DOHH2 (cell line): ENCODE measurements at regions not wholly inside any gene's neighbourhood (a gene's known extent, or its start where the extent isn't known, plus 50 kb on each side); places are given as distances from the start of the nearest gene placed in this dataset.

Experiments
- H3F3A ChIP-seq: fragments of 200-600 bp; sonication (generic), shearing (Covaris generic); 2 replicates; pipeline ENCODE4 v1.6.0; 2016; ENCODE audit warnings: antibody characterized with exemption, mild to moderate bottlenecking; ENCODE audit not compliant: control insufficient read depth, insufficient read depth
- H3K27ac ChIP-seq: fragments of 200-600 bp; sonication (generic); 2 replicates; pipeline ENCODE4 v1.5.1; 2014; ENCODE audit warnings: low read depth, mild to moderate bottlenecking, low read length, moderate library complexity
- H3K27me3 ChIP-seq: fragments of 200-600 bp; sonication (generic); 2 replicates; pipeline ENCODE4 v1.6.1; 2014; ENCODE audit warnings: mild to moderate bottlenecking, low read length, mixed read lengths; ENCODE audit not compliant: control insufficient read depth
- H3K36me3 ChIP-seq: fragments of 200-600 bp; sonication (generic); 2 replicates; pipeline ENCODE4 v1.6.1; 2014; ENCODE audit warnings: mild to moderate bottlenecking, low read length, moderate library complexity, mixed read lengths; ENCODE audit not compliant: control insufficient read depth
- H3K4me1 ChIP-seq: fragments of 200-600 bp; sonication (generic); 2 replicates; pipeline ENCODE4 v1.6.1; 2014; ENCODE audit warnings: mild to moderate bottlenecking, low read length, mixed read lengths; ENCODE audit not compliant: control insufficient read depth
- H3K4me2 ChIP-seq: fragments of 200-600 bp; sonication (generic); 2 replicates; pipeline ENCODE4 v1.6.0; 2014; ENCODE audit warnings: mild to moderate bottlenecking, low read length, moderate library complexity
- H3K4me3 ChIP-seq: fragments of 200-600 bp; sonication (generic); 2 replicates; pipeline ENCODE4 v1.5.1; 2014; ENCODE audit warnings: mild to moderate bottlenecking, low read length, mixed read lengths
- H3K79me2 ChIP-seq: fragments of 200-600 bp; sonication (generic); 2 replicates; pipeline ENCODE4 v1.6.1; 2014; ENCODE audit warnings: mild to moderate bottlenecking, low read length, mixed read lengths; ENCODE audit not compliant: control insufficient read depth
- H3K9me2 ChIP-seq: fragments of 200-600 bp; sonication (generic); replicated peaks from 2 replicates; pipeline ENCODE4 v1.6.1; 2014; ENCODE audit warnings: mild to moderate bottlenecking, low read length, mixed read lengths; ENCODE audit not compliant: control insufficient read depth
- H3K9me3 ChIP-seq: fragments of 200-600 bp; sonication (generic); 2 replicates; pipeline ENCODE4 v1.6.1; 2014; ENCODE audit warnings: antibody characterized with exemption, low read length, mixed read lengths; ENCODE audit not compliant: control insufficient read depth, insufficient read depth
- H4K20me1 ChIP-seq: fragments of 200-600 bp; sonication (generic); 2 replicates; pipeline ENCODE4 v1.6.0; 2014; ENCODE audit warnings: low read depth, mild to moderate bottlenecking, antibody characterized with exemption, low read length, moderate library complexity; ENCODE audit not compliant: control insufficient read depth, insufficient read depth
- EZH2phosphoT487 ChIP-seq: fragments of 200-600 bp; sonication (generic); IDR thresholded peaks from 2 replicates; pipeline ENCODE4 v1.6.1; 2017; ENCODE audit warnings: borderline replicate concordance, mild to moderate bottlenecking, antibody characterized with exemption, low read length, moderate library complexity, mixed read lengths
- TF ChIP-seq, protein P1 (sequence below): fragments of 200-600 bp; sonication (generic); IDR thresholded peaks from one replicate; pipeline ENCODE4 v1.5.1; 2014; ENCODE audit warnings: antibody characterized with exemption, mild to moderate bottlenecking, low read depth, low read length; ENCODE audit not compliant: poor library complexity, severe bottlenecking

DNA sequence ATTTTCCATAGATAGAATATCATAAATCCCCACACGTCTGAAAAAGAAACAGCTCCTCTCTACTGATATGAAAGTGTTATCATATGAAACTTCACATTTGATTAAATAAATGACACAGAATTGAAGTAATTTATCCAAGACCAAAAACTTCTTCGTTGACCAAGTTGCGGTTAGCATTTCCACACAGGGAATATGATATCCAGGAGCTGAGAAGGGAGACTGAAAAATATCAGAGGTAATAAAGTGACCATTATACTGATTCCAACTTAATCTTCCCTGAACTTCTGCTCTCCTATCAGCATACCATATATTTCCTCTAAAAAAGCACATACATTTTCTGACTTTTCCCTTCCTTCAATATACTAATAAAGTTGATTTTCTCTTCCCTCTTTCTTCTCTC is 356.2 kb upstream of the CHST9 start:
- H3K9me3 ChIP-seq, result no peaks in the 10 kb centered on the region

DNA sequence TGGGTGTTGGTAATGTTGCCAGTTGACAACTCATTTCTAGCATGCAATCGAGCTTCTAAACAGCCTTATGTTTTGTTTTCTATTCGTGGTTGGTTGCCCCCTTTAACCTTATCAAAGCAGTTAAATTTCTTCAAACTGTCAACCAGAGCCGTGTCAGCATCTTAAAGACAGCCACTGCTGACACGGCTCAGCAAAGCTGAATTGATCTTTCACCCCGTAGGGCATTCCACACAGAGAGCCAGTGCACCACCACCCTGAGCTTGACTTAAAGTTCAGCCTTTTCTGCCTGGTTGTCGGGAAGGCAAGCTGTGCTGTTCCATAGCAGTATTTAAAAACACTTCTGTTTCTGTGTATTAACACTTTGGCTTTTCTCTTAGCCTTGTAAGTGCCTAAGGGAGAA is 355.0 kb upstream of the CHST9 start:
- no peaks in the 10 kb centered on the region for H3K27me3 ChIP-seq
- no peak for TF ChIP-seq EZH2phosphoT487
- TF ChIP-seq, protein P1, sequence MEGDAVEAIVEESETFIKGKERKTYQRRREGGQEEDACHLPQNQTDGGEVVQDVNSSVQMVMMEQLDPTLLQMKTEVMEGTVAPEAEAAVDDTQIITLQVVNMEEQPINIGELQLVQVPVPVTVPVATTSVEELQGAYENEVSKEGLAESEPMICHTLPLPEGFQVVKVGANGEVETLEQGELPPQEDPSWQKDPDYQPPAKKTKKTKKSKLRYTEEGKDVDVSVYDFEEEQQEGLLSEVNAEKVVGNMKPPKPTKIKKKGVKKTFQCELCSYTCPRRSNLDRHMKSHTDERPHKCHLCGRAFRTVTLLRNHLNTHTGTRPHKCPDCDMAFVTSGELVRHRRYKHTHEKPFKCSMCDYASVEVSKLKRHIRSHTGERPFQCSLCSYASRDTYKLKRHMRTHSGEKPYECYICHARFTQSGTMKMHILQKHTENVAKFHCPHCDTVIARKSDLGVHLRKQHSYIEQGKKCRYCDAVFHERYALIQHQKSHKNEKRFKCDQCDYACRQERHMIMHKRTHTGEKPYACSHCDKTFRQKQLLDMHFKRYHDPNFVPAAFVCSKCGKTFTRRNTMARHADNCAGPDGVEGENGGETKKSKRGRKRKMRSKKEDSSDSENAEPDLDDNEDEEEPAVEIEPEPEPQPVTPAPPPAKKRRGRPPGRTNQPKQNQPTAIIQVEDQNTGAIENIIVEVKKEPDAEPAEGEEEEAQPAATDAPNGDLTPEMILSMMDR, result no peak
- H3F3A ChIP-seq, result no peaks in the 10 kb centered on the region
- no peak overlapping the region for H3K4me3 ChIP-seq
- H3K79me2 ChIP-seq, result no peaks in the 10 kb centered on the region
- H3K9me2 ChIP-seq, result no peaks in the 10 kb centered on the region
- H4K20me1 ChIP-seq, result no peaks in the 10 kb centered on the region
- H3K27ac ChIP-seq, result no peak overlapping the region
- no peaks in the 10 kb centered on the region for H3K4me1 ChIP-seq
- H3K4me2 ChIP-seq, result no peak overlapping the region
- no peaks in the 10 kb centered on the region for H3K36me3 ChIP-seq
- H3K9me3 ChIP-seq, result no peaks in the 10 kb centered on the region

More for the DNA sequence above, 356.2 kb upstream of the CHST9 start:
- Histone ChIP-seq H4K20me1 (no peaks in the 10 kb centered on the region), H3K4me3 (no peak overlapping the region), H3K36me3 (no peaks in the 10 kb centered on the region), H3K4me1 (no peaks in the 10 kb centered on the region), H3K4me2 (no peak overlapping the region), H3K9me2 (no peaks in the 10 kb centered on the region), H3K79me2 (no peaks in the 10 kb centered on the region), H3F3A (no peaks in the 10 kb centered on the region), H3K27me3 (no peaks in the 10 kb centered on the region), H3K27ac (no peak overlapping the region)
- TF ChIP-seq EZH2phosphoT487, result no peak
- TF ChIP-seq, protein P1, result no peak

DNA sequence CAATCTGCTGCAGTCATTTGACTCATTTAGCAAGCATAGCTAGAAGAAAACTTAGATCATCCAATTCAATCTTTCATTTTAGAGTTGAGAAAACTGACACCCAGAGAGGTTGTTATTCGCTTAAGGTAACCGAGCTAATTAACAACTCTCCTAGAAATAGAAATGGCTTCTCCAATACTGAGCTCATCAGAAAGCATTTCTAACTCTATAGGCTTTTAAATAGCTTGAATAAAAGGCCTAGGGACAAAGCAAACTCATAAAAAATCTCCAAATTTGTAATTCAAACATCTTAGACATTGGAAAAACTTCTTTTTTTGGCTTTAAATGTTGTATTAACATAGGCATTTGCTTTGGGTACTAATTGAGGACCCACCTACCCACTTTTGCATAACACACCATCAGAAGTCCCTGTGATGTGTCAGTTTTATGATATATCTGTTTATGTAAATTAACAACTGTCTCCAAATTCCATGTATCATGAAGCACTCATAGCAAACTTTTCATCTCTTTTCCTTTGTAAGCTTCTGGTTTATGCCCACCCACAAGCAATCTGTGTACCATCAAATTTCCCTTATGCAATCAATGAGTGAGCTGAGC is 343.9 kb upstream of the CHST9 start:
- no peaks in the 10 kb centered on the region for H3K79me2 ChIP-seq
- H3K9me3 ChIP-seq, result no peaks in the 10 kb centered on the region
- H3K27me3 ChIP-seq, result no peaks in the 10 kb centered on the region
- H3K4me1 ChIP-seq, result no peaks in the 10 kb centered on the region
- no peaks in the 10 kb centered on the region for H3K36me3 ChIP-seq
- no peak overlapping the region for H3K4me3 ChIP-seq
- no peak for TF ChIP-seq EZH2phosphoT487
- TF ChIP-seq, protein P1, result no peak
- H3K4me2 ChIP-seq, result no peak overlapping the region
- H3K27ac ChIP-seq, result no peak overlapping the region
- H3K9me2 ChIP-seq, result no peaks in the 10 kb centered on the region
- no peaks in the 10 kb centered on the region for H4K20me1 ChIP-seq
- H3F3A ChIP-seq, result no peaks in the 10 kb centered on the region
